ENCODE measurements at regions not wholly inside any gene's neighbourhood (a gene's known extent, or its start where the extent isn't known, plus 50 kb on each side); places are given as distances from the start of the nearest gene placed in this dataset.

DNA sequence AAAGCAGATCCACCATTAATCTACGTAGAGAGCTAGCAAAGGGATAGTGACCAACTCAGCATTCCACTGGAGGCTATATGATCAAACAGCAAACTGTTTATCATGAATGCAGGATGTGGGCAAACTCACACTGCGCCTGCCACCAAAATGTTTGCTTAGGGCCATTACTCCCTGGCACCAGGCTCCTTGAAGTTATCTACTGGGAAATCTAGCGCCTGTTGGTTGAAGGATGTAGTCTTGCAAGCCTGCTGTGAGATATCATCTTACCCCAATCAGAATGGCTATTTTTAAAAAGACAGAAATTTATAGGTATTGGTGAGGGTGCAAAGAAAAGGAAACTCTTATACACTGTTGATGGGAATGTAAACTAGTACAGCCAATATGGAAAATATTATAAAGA is 332.5 kb upstream of the RPS23 start:
- FAIRE-seq, result no peak
- Histone ChIP-seq H3K27ac (ENCODE audit: extremely low read depth, low read depth, low read length) (no peak overlapping the region), H3K9me1 (ENCODE audit: control insufficient read depth, insufficient read depth, low read length) (no peaks in the 10 kb centered on the region), H2AFZ (ENCODE audit: low read depth, low read length) (no peak overlapping the region), H3K4me1 (replicated peaks in 1 of 2; ENCODE audit: control insufficient read depth in 2 of 2, insufficient read depth in 2 of 2, low read length in 2 of 2) (no peaks in the 10 kb centered on the region), H3K36me3 (ENCODE audit: control insufficient read depth, insufficient read depth, low read length) (no peaks in the 10 kb centered on the region), H4K20me1 (replicated peaks; ENCODE audit: control insufficient read depth, insufficient read depth, low read length) (no peaks in the 10 kb centered on the region), H3K9ac (ENCODE audit: insufficient read depth in 1 of 2, low read depth in 2 of 2, low read length in 2 of 2) (no peak overlapping the region), H3K9me3 (replicated peaks; ENCODE audit: control insufficient read depth, insufficient read depth, low read depth, low read length) (no peaks in the 10 kb centered on the region), H3K4me2 (ENCODE audit: insufficient read depth, low read length) (no peak overlapping the region), H3K79me2 (ENCODE audit: control insufficient read depth, insufficient read depth, low read length) (no peaks in the 10 kb centered on the region), H3K4me3 (no peak overlapping the region), H3K27me3 (ENCODE audit: control insufficient read depth in 2 of 2, insufficient read depth in 2 of 2, low read length in 2 of 2) (no peaks in the 10 kb centered on the region)
- TF ChIP-seq, protein P1, sequence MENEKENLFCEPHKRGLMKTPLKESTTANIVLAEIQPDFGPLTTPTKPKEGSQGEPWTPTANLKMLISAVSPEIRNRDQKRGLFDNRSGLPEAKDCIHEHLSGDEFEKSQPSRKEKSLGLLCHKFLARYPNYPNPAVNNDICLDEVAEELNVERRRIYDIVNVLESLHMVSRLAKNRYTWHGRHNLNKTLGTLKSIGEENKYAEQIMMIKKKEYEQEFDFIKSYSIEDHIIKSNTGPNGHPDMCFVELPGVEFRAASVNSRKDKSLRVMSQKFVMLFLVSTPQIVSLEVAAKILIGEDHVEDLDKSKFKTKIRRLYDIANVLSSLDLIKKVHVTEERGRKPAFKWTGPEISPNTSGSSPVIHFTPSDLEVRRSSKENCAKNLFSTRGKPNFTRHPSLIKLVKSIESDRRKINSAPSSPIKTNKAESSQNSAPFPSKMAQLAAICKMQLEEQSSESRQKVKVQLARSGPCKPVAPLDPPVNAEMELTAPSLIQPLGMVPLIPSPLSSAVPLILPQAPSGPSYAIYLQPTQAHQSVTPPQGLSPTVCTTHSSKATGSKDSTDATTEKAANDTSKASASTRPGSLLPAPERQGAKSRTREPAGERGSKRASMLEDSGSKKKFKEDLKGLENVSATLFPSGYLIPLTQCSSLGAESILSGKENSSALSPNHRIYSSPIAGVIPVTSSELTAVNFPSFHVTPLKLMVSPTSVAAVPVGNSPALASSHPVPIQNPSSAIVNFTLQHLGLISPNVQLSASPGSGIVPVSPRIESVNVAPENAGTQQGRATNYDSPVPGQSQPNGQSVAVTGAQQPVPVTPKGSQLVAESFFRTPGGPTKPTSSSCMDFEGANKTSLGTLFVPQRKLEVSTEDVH (IDR thresholded peaks at IDR 0.05; ENCODE audit: low read depth, partially characterized antibody), result no peak
- TF ChIP-seq RB1 (IDR thresholded peaks at IDR 0.05; ENCODE audit: low read depth), result no peak
- TF ChIP-seq KLF1 (tag; IDR thresholded peaks at IDR 0.05), result no peak
- TF ChIP-seq, protein P2, sequence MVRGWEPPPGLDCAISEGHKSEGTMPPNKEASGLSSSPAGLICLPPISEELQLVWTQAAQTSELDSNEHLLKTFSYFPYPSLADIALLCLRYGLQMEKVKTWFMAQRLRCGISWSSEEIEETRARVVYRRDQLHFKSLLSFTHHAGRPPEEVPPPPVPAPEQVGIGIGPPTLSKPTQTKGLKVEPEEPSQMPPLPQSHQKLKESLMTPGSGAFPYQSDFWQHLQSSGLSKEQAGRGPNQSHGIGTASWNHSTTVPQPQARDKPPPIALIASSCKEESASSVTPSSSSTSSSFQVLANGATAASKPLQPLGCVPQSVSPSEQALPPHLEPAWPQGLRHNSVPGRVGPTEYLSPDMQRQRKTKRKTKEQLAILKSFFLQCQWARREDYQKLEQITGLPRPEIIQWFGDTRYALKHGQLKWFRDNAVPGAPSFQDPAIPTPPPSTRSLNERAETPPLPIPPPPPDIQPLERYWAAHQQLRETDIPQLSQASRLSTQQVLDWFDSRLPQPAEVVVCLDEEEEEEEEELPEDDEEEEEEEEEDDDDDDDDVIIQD (CRISPR knock-in tag; IDR thresholded peaks at IDR 0.05), result no peak
- no peak for TF ChIP-seq SMARCA4 (IDR thresholded peaks at IDR 0.05)
- ChIA-PET POLR2A (no interaction called here), CTCF (ENCODE audit: low intra/inter-chr PET ratio) (no interaction called here)
- intact Hi-C loops (cut with micrococcal nuclease) (no loop called here), in situ Hi-C loops (cut with MboI) (no loop called here)
- BruUV-seq (replicated peaks), result no TSS peak
- no peak for DNase-seq (ENCODE audit: extremely low read depth in 1 of 4, low spot score in 3 of 4)
- no peak for ATAC-seq
- WGBS (ENCODE audit: insufficient coverage, low coverage, missing lambda C conversion rate), result 16% methylated on average over 3 of the region's 3 CpGs
